Tibial nerve (tissue), 3 donors: ENCODE measurements at regions not wholly inside any gene's neighbourhood (a gene's known extent, or its start where the extent isn't known, plus 50 kb on each side); places are given as distances from the start of the nearest gene placed in this dataset.
"Not testable (repeated sequence)": the region's sequence is repeated elsewhere in the genome, so short reads cannot be mapped to it uniquely, and the experiment has no call there.

Source experiments
- CTCF ChIP-seq, 5 experiments: fragments of 200-600 bp in 3 of 5; fragments of 450-650 bp in 2 of 5; sonication (generic) in 3 of 5; IDR thresholded peaks; one replicate each; pipeline ENCODE4 v1.5.1; 2016 to 2019; ENCODE audit warnings: antibody characterized with exemption in 5 of 5, mild to moderate bottlenecking in 3 of 5, moderate library complexity in 2 of 5
- POLR2A ChIP-seq, 2 donors: fragments of 450-650 bp; IDR thresholded peaks; one replicate each; pipeline ENCODE4 v1.6.1; 2017; ENCODE audit warnings: antibody characterized with exemption in 2 of 2, mild to moderate bottlenecking in 2 of 2, moderate library complexity in 2 of 2

GRCh38 chr1:120288167-120288566 lies 111.8 kb upstream of the SEC22B start:
- not testable (repeated sequence) for TF ChIP-seq CTCF, POLR2A (IDR thresholded peaks at IDR 0.05)
